C4-2B (cell line): ENCODE measurements at regions not wholly inside any gene's neighbourhood (a gene's known extent, or its start where the extent isn't known, plus 50 kb on each side); places are given as distances from the start of the nearest gene placed in this dataset.

ENCODE experiments used
- H3K27ac ChIP-seq: fragments of 450-650 bp; 2 replicates; pipeline ENCODE4 v1.5.1; 2017
- ZFX ChIP-seq: fragments of 450-650 bp; IDR thresholded peaks from 2 replicates; pipeline ENCODE4 v1.6.1; 2017
- TF ChIP-seq, protein P1 (sequence below): fragments of 450-650 bp; conservative IDR thresholded peaks from 2 replicates; pipeline ENCODE4 v1.5.1; 2017; ENCODE audit warnings: mild to moderate bottlenecking

DNA sequence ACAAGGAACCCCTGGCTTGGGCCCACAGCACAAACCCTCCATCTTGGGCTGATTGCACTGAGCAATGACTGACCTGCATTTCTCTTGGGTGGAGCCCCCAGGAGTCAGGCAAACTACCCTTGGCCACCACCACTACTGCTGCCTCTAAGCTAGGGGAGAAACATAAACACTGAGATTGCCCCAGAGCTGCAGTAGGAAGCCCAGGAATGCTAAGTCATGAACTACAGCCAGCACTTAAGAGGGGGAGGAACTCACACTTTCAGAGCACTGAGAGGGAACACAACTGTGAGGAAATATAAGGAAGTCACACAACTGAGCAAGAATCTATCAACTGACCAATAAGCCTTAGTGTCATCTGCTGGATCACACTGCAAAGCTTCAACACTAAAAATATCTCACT lies 111.6 kb upstream of the PPP3CA start:
- TF ChIP-seq, protein P1, sequence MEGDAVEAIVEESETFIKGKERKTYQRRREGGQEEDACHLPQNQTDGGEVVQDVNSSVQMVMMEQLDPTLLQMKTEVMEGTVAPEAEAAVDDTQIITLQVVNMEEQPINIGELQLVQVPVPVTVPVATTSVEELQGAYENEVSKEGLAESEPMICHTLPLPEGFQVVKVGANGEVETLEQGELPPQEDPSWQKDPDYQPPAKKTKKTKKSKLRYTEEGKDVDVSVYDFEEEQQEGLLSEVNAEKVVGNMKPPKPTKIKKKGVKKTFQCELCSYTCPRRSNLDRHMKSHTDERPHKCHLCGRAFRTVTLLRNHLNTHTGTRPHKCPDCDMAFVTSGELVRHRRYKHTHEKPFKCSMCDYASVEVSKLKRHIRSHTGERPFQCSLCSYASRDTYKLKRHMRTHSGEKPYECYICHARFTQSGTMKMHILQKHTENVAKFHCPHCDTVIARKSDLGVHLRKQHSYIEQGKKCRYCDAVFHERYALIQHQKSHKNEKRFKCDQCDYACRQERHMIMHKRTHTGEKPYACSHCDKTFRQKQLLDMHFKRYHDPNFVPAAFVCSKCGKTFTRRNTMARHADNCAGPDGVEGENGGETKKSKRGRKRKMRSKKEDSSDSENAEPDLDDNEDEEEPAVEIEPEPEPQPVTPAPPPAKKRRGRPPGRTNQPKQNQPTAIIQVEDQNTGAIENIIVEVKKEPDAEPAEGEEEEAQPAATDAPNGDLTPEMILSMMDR = no peak
- TF ChIP-seq ZFX = no peak
- H3K27ac ChIP-seq = no peak overlapping the region

DNA sequence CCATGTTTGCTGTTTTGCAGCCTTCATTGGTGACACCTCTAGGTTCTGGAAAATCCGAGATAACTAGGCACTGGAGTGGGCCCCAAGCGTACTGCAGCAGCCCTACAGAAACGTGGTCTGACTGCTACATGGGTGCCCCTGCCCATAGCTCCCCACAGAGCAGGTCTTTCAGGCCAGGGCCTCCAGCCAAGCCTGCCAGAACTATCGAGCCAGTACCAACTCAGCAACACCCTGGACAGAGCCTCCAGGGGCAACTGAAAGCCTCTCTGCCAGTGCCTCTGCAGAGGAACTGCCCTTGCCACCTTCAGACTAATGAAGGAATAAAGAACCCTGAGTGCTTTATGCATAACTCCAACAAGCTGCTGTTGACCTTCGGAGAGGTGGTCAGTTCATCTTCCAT lies 111.1 kb upstream of the PPP3CA start:
- no peak for TF ChIP-seq ZFX
- TF ChIP-seq, protein P1 = no peak
- no peak overlapping the region for H3K27ac ChIP-seq

DNA sequence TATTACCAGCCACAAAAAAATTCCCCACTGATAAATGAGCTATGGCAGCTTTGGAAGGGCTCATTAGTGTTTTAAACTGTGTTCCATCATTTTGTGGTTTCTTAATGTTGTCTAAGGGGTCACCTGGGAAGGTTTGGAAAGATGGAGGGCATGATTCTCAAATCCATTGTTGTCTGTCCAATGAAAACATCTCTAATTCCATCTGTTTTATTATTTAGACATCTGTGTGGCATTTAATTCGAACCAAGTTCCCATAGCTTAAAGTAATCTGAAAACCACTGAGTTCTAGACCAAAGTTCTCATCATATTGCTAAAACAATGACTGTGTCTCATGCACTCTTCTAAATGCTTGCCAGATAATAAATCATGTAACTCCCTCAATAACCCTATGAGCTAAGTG lies 103.8 kb upstream of the PPP3CA start:
- TF ChIP-seq, protein P1 = no peak
- TF ChIP-seq ZFX = no peak
- H3K27ac ChIP-seq = no peak overlapping the region

DNA sequence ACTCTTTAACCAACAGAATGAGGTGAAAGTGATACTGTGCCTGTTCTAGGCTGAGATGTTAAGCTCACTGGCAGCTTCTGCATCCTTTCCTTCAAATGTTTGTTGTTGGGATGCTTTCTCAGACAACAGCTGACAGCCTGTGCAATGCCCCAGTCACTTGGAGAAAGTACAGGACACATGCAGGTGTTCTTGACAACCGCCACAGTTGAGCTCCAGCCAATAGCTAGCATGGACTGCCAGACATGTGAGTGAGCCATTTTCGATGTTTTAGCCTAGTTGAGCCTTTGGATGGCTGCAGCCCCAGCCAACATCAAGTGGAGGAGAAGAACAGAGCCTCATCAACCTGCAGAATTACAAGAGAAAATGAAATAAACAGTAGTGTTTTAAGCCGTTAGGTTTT lies 94.1 kb upstream of the PPP3CA start:
- no peak overlapping the region for H3K27ac ChIP-seq
- TF ChIP-seq ZFX = no peak
- TF ChIP-seq, protein P1 = no peak

DNA sequence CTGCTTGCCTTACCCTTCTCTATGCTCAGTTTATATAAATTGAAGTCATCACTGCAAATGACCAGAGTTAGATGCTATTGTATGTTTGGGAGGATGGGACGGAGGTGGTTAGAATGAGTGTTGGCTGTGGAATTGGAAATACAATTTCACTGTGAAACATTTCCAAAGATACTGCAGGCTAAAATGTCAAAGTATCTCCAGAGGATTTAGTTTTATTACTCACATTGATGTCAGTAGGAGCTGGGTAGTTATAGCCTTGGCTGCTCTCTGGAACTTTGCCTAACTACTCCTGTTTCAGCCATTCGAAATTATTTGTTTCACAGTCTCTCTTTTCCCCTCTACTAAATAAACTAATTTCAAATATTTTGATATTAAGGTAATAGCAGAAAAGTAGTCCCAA lies 92.6 kb upstream of the PPP3CA start:
- no peak overlapping the region for H3K27ac ChIP-seq
- TF ChIP-seq ZFX = no peak
- TF ChIP-seq, protein P1 = no peak

DNA sequence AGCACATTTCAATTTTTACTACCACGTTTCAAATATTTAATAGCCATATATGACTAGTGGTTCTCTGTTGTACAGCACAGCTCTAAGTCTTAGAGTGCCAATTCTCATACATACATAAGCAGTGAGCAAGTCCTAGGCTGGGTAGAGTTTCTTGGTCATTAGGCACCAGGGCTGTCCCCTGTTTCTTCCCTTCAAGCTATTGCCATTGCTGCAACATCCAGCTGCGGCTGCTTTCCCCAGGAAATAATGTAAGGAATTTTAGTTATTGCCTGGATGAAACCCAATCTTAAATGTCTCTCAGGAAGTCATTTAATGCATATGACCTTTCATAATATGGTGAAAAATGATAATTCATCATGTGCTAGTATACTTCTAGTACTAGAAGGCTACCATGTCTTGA lies 74.1 kb upstream of the PPP3CA start:
- H3K27ac ChIP-seq = no peak overlapping the region
- TF ChIP-seq ZFX = no peak
- TF ChIP-seq, protein P1 = no peak

DNA sequence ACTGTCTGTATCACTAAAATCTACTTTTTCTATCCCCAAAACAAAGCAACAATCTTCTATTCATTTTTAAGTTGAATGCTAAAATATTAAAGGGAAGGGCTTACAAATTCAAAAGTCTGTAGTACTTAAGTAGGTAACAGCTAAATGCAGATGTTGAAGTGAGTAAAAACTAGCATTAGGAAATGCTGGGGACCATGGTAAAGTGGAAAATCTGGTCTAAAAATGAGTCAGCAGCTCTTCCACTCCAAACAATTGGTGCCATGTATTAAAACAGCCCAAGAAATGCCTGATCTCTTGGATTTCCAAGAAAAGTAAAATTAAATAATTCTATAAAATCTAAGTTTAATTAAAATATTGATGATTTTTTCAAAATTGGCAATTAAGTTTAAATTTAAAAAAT lies 73.3 kb upstream of the PPP3CA start:
- no peak for TF ChIP-seq ZFX
- TF ChIP-seq, protein P1 = no peak
- H3K27ac ChIP-seq = no peak overlapping the region
